WTC11 (cell line): ENCODE measurements at regions not wholly inside any gene's neighbourhood (a gene's known extent, or its start where the extent isn't known, plus 50 kb on each side); places are given as distances from the start of the nearest gene placed in this dataset.

Source experiments
- CTCF ChIP-seq: fragments of 200-600 bp; IDR thresholded peaks from 2 replicates; pipeline ENCODE4 v1.8.0; 2022; ENCODE audit warnings: antibody characterized with exemption
- ELF4 ChIP-seq: sonication (generic); formaldehyde crosslinking; IDR thresholded peaks from 2 replicates; pipeline ENCODE4 v1.8.1; 2022; ENCODE audit warnings: low read depth, mild to moderate bottlenecking, moderate library complexity, missing genetic modification reagents
- HMGXB4 ChIP-seq: sonication (generic); formaldehyde crosslinking; IDR thresholded peaks from 2 replicates; pipeline ENCODE4 v1.8.1; 2023; ENCODE audit warnings: mild to moderate bottlenecking, moderate library complexity, missing genetic modification reagents
- MAX ChIP-seq: sonication (generic); formaldehyde crosslinking; IDR thresholded peaks from 2 replicates; pipeline ENCODE4 v1.8.0; 2022; ENCODE audit warnings: mild to moderate bottlenecking, missing genetic modification reagents
- NR1H2 ChIP-seq: sonication (generic); formaldehyde crosslinking; IDR thresholded peaks from 2 replicates; pipeline ENCODE4 v1.9.0; 2021; ENCODE audit warnings: mild to moderate bottlenecking, moderate library complexity, missing genetic modification reagents

GRCh38 chr14:106029959-106030358, 503.6 kb downstream of the TMEM121 start:
- TF ChIP-seq CTCF = no peak
- no peak for TF ChIP-seq HMGXB4 (CRISPR knock-in tag)
- TF ChIP-seq MAX (CRISPR knock-in tag) = no peak
- TF ChIP-seq ELF4 (CRISPR knock-in tag) = no peak
- TF ChIP-seq NR1H2 (CRISPR knock-in tag) = no peak
